Gastroesophageal sphincter (tissue), 3 donors: ENCODE measurements at regions not wholly inside any gene's neighbourhood (a gene's known extent, or its start where the extent isn't known, plus 50 kb on each side); places are given as distances from the start of the nearest gene placed in this dataset.

ENCODE experiments used
- CTCF ChIP-seq, 4 experiments: fragments of 200-600 bp in 2 of 4; fragments of 450-650 bp in 2 of 4; sonication (generic) in 1 of 4; IDR thresholded peaks; one replicate each; pipeline ENCODE4 v1.5.1; 2017 to 2019; ENCODE audit warnings: antibody characterized with exemption in 4 of 4, mild to moderate bottlenecking in 2 of 4, moderate library complexity in 2 of 4
- EP300 ChIP-seq: sonication (generic); formaldehyde crosslinking; IDR thresholded peaks from one replicate; pipeline ENCODE4 v1.6.1; 2017; ENCODE audit warnings: antibody characterized with exemption, mild to moderate bottlenecking
- POLR2A ChIP-seq, 2 donors: fragments of 450-650 bp; IDR thresholded peaks; one replicate each; pipeline ENCODE4 v1.6.1; 2017; ENCODE audit warnings: antibody characterized with exemption in 2 of 2, mild to moderate bottlenecking in 2 of 2, moderate library complexity in 1 of 2
- POLR2AphosphoS5 ChIP-seq: sonication (generic); formaldehyde crosslinking; IDR thresholded peaks from one replicate; pipeline ENCODE4 v1.6.1; 2017; ENCODE audit warnings: antibody characterized with exemption

- TF ChIP-seq CTCF (IDR thresholded peaks at IDR 0.05) (no peak), POLR2A (IDR thresholded peaks at IDR 0.05) (no peak), EP300 (no peak), POLR2AphosphoS5 (no peak)
These were observed 701.6 kb downstream of the SATB2 start for GRCh38 chr2:198756166-198756565.
